BLaER1 treated with 17β-estradiol and CSF1 and Interleukin-3, amounts not matched to agents 10 nM and 100 nM (cell line): ENCODE measurements at regions not wholly inside any gene's neighbourhood (a gene's known extent, or its start where the extent isn't known, plus 50 kb on each side); places are given as distances from the start of the nearest gene placed in this dataset.
A peak's percentile ranks its signal among the peaks of the same experiment; 100 is the strongest.

Experiments used
- H3K27ac ChIP-seq, 11 experiments: shearing (Covaris generic); formaldehyde crosslinking; 2 replicates each; pipeline ENCODE4 v1.8.1; 2022
- H3K27me3 ChIP-seq, 11 experiments: shearing (Covaris generic); formaldehyde crosslinking; 2 replicates each; pipeline ENCODE4 v1.8.1; 2022
- H3K36me3 ChIP-seq, 11 experiments: shearing (Covaris generic); formaldehyde crosslinking; 2 replicates each; pipeline ENCODE4 v1.8.1; 2022
- H3K4me1 ChIP-seq, 10 experiments: shearing (Covaris generic); formaldehyde crosslinking; 2 replicates each; pipeline ENCODE4 v1.8.1; 2022
- H3K4me2 ChIP-seq, 11 experiments: shearing (Covaris generic); formaldehyde crosslinking; 2 replicates each; pipeline ENCODE4 v1.8.1; 2022
- H3K4me3 ChIP-seq, 10 experiments: shearing (Covaris generic); formaldehyde crosslinking; 2 replicates each; pipeline ENCODE4 v1.8.1; 2022
- H3K9ac ChIP-seq, 11 experiments: shearing (Covaris generic); formaldehyde crosslinking; 2 replicates each; pipeline ENCODE4 v1.8.1; 2022
- H3K9me3 ChIP-seq, 11 experiments: shearing (Covaris generic); formaldehyde crosslinking; replicated peaks in 1 of 11; 2 replicates each; pipeline ENCODE4 v1.8.1; 2022
- H4K20me1 ChIP-seq, 11 experiments: shearing (Covaris generic); formaldehyde crosslinking; 2 replicates each; pipeline ENCODE4 v1.8.1; 2022
- Cebpa-rat ChIP-seq, 11 experiments: shearing (Covaris generic); IDR thresholded peaks; 2 replicates each; pipeline ENCODE4 v1.8.1; 2022

GRCh38 chr11:97982512-97982911 is 1038.2 kb upstream of the CNTN5 start:
- Histone ChIP-seq H3K27ac (no peak overlapping the region), H4K20me1 (peaks cover 0 to 2% (median 0%) of the 10 kb centered on the region in 11 experiments; a peak in 1 of 22 replicates), H3K27me3 (no peaks in the 10 kb centered on the region), H3K36me3 (no peaks in the 10 kb centered on the region), H3K4me1 (no peaks in the 10 kb centered on the region), H3K4me2 (no peak overlapping the region), H3K9ac (no peak overlapping the region), H3K4me3 (no peak overlapping the region), H3K9me3 (no peaks in the 10 kb centered on the region)
- no peak for TF ChIP-seq Cebpa-rat (IDR thresholded peaks at IDR 0.05)

GRCh38 chr11:97989121-97989520 is 1031.6 kb upstream of the CNTN5 start:
- Histone ChIP-seq H3K9me3 (no peaks in the 10 kb centered on the region), H3K4me2 (no peak overlapping the region), H3K36me3 (no peaks in the 10 kb centered on the region), H3K9ac (no peak overlapping the region), H3K27me3 (no peaks in the 10 kb centered on the region), H4K20me1 (no peaks in the 10 kb centered on the region), H3K4me3 (no peak overlapping the region), H3K27ac (no peak overlapping the region), H3K4me1 (no peaks in the 10 kb centered on the region)
- TF ChIP-seq Cebpa-rat (IDR thresholded peaks at IDR 0.05): no peak

- no peak for TF ChIP-seq Cebpa-rat (IDR thresholded peaks at IDR 0.05)
- H3K4me1 ChIP-seq: no peaks in the 10 kb centered on the region
- H3K27ac ChIP-seq: no peak overlapping the region
- no peaks in the 10 kb centered on the region for H3K27me3 ChIP-seq
- no peaks in the 10 kb centered on the region for H3K36me3 ChIP-seq
- H3K4me2 ChIP-seq: no peak overlapping the region
- no peaks in the 10 kb centered on the region for H4K20me1 ChIP-seq
- H3K4me3 ChIP-seq: no peak overlapping the region
- H3K9me3 ChIP-seq: no peaks in the 10 kb centered on the region
- no peak overlapping the region for H3K9ac ChIP-seq
Observed at GRCh38 chr11:97990162-97990920, 1030.4 kb upstream of the CNTN5 start.

GRCh38 chr11:97993562-97993961 is 1027.2 kb upstream of the CNTN5 start:
- no peaks in the 10 kb centered on the region for H3K36me3 ChIP-seq
- H3K4me1 ChIP-seq: no peaks in the 10 kb centered on the region
- H3K4me3 ChIP-seq: no peak overlapping the region
- no peaks in the 10 kb centered on the region for H4K20me1 ChIP-seq
- H3K9me3 ChIP-seq: no peaks in the 10 kb centered on the region
- H3K27me3 ChIP-seq: no peaks in the 10 kb centered on the region
- no peak overlapping the region for H3K9ac ChIP-seq
- H3K4me2 ChIP-seq: no peak overlapping the region
- no peak for TF ChIP-seq Cebpa-rat (IDR thresholded peaks at IDR 0.05)
- H3K27ac ChIP-seq: no peak overlapping the region

- H3K4me2 ChIP-seq: no peak overlapping the region
- no peaks in the 10 kb centered on the region for H3K4me1 ChIP-seq
- H3K9ac ChIP-seq: no peak overlapping the region
- no peak overlapping the region for H3K4me3 ChIP-seq
- no peaks in the 10 kb centered on the region for H3K9me3 ChIP-seq
- no peaks in the 10 kb centered on the region for H3K36me3 ChIP-seq
- H3K27me3 ChIP-seq: no peaks in the 10 kb centered on the region
- H3K27ac ChIP-seq: no peak overlapping the region
- no peak for TF ChIP-seq Cebpa-rat (IDR thresholded peaks at IDR 0.05)
- H4K20me1 ChIP-seq: no peaks in the 10 kb centered on the region
Observed at GRCh38 chr11:97995874-97996273, 1024.9 kb upstream of the CNTN5 start.

- no peaks in the 10 kb centered on the region for H3K36me3 ChIP-seq
- H3K27me3 ChIP-seq: no peaks in the 10 kb centered on the region
- no peaks in the 10 kb centered on the region for H3K4me1 ChIP-seq
- no peak overlapping the region for H3K9ac ChIP-seq
- no peak overlapping the region for H3K27ac ChIP-seq
- TF ChIP-seq Cebpa-rat (IDR thresholded peaks at IDR 0.05): no peak
- H3K9me3 ChIP-seq: no peaks in the 10 kb centered on the region
- no peaks in the 10 kb centered on the region for H4K20me1 ChIP-seq
- H3K4me2 ChIP-seq: no peak overlapping the region
- H3K4me3 ChIP-seq: no peak overlapping the region
Observed at GRCh38 chr11:97996762-97997161, 1024.0 kb upstream of the CNTN5 start.

- no peak overlapping the region for H3K9ac ChIP-seq
- no peaks in the 10 kb centered on the region for H3K4me1 ChIP-seq
- no peaks in the 10 kb centered on the region for H3K9me3 ChIP-seq
- H3K27me3 ChIP-seq: no peaks in the 10 kb centered on the region
- TF ChIP-seq Cebpa-rat (IDR thresholded peaks at IDR 0.05): no peak
- H3K4me3 ChIP-seq: no peak overlapping the region
- no peaks in the 10 kb centered on the region for H3K36me3 ChIP-seq
- H4K20me1 ChIP-seq: no peaks in the 10 kb centered on the region
- H3K4me2 ChIP-seq: no peak overlapping the region
- H3K27ac ChIP-seq: no peak overlapping the region
Observed at GRCh38 chr11:98003606-98004371, 1017.0 kb upstream of the CNTN5 start.

GRCh38 chr11:98007072-98007471 is 1013.7 kb upstream of the CNTN5 start:
- Histone ChIP-seq H3K4me3 (no peak overlapping the region), H3K4me1 (no peaks in the 10 kb centered on the region), H3K4me2 (no peak overlapping the region), H3K36me3 (no peaks in the 10 kb centered on the region), H3K27ac (no peak overlapping the region), H3K9ac (no peak overlapping the region), H3K27me3 (no peaks in the 10 kb centered on the region), H4K20me1 (no peaks in the 10 kb centered on the region), H3K9me3 (peaks cover 0 to 9% (median 5%) of the 10 kb centered on the region in 11 experiments; a peak in 16 of 22 replicates)
- no peak for TF ChIP-seq Cebpa-rat (IDR thresholded peaks at IDR 0.05)

- H4K20me1 ChIP-seq: no peaks in the 10 kb centered on the region
- H3K36me3 ChIP-seq: no peaks in the 10 kb centered on the region
- peaks cover 0 to under 1% (median 0%) of the 10 kb centered on the region in 11 experiments; a peak in 1 of 22 replicates for H3K9me3 ChIP-seq
- no peak overlapping the region for H3K27ac ChIP-seq
- H3K9ac ChIP-seq: no peak overlapping the region
- H3K4me3 ChIP-seq: no peak overlapping the region
- H3K4me1 ChIP-seq: peaks cover 0 to 10% (median 7%) of the 10 kb centered on the region in 10 experiments; a peak in 9 of 20 replicates
- no peak for TF ChIP-seq Cebpa-rat (IDR thresholded peaks at IDR 0.05)
- H3K27me3 ChIP-seq: no peaks in the 10 kb centered on the region
- H3K4me2 ChIP-seq: peak overlapping the region in 7 of 11 experiments; percentile 11 to 59 (median 17); a peak in 10 of 22 replicates
Observed at GRCh38 chr11:98027652-98028051, 993.1 kb upstream of the CNTN5 start.
